OCI-LY3 (cell line): ENCODE measurements at regions not wholly inside any gene's neighbourhood (a gene's known extent, or its start where the extent isn't known, plus 50 kb on each side); places are given as distances from the start of the nearest gene placed in this dataset.

ENCODE experiments used
- H2AFZ ChIP-seq: fragments of 200-600, 300-600 bp; shearing (Covaris generic); 2 replicates; pipeline ENCODE4 v1.6.0; 2014; ENCODE audit warnings: antibody characterized with exemption, low read depth, low read length
- H3K27ac ChIP-seq: fragments of 200-600, 300-600 bp; sonication (generic); 2 replicates; pipeline ENCODE4 v1.5.1; 2014; ENCODE audit warnings: mild to moderate bottlenecking, low read length, moderate library complexity, mixed read lengths
- H3K27me3 ChIP-seq: fragments of 200-600, 300-600 bp; sonication (generic); 2 replicates; pipeline ENCODE4 v1.6.1; 2014; ENCODE audit warnings: low read depth, low read length, mixed read lengths
- H3K36me3 ChIP-seq: fragments of 200-600, 300-600 bp; sonication (generic); replicated peaks from 2 replicates; pipeline ENCODE3; 2014; ENCODE audit warnings: low read depth, low read length, mixed read lengths
- H3K4me1 ChIP-seq: fragments of 300-600, 200-600 bp; sonication (generic); 2 replicates; pipeline ENCODE4 v1.6.1; 2014; ENCODE audit warnings: low read length, mixed read lengths
- H3K4me2 ChIP-seq: fragments of 200-600, 300-600 bp; sonication (generic); 2 replicates; pipeline ENCODE4 v1.6.1; 2014; ENCODE audit warnings: low read length, mixed read lengths
- H3K4me3 ChIP-seq: fragments of 300-600, 200-600 bp; sonication (generic); 2 replicates; pipeline ENCODE4 v1.5.1; 2014; ENCODE audit warnings: antibody characterized with exemption, mild to moderate bottlenecking, low read length, moderate library complexity
- H3K79me2 ChIP-seq: fragments of 300-600, 200-600 bp; shearing (Covaris generic); 2 replicates; pipeline ENCODE4 v1.6.1; 2014; ENCODE audit warnings: mild to moderate bottlenecking, low read length, mixed read lengths
- H3K9ac ChIP-seq: fragments of 300-600, 200-600 bp; shearing (Covaris generic); 2 replicates; pipeline ENCODE4 v1.6.0; 2014; ENCODE audit warnings: mild to moderate bottlenecking, low read length, moderate library complexity
- H3K9me3 ChIP-seq: fragments of 200-600, 300-600 bp; shearing (Covaris generic); 2 replicates; pipeline ENCODE4 v1.6.1; 2014; ENCODE audit warnings: low read length, mixed read lengths; ENCODE audit not compliant: insufficient read depth
- H4K20me1 ChIP-seq: fragments of 200-600, 300-600 bp; sonication (generic); 2 replicates; pipeline ENCODE4 v1.6.1; 2016; ENCODE audit warnings: low read length, mixed read lengths; ENCODE audit not compliant: insufficient read depth
- CTCF ChIP-seq: fragments of 200-600, 300-600 bp; sonication (generic); IDR thresholded peaks from 2 replicates; pipeline ENCODE4 v1.5.1; 2014; ENCODE audit warnings: antibody characterized with exemption, low read length, low read depth
- EZH2phosphoT487 ChIP-seq: fragments of 200-600 bp; shearing (Covaris generic); IDR thresholded peaks from 2 replicates; pipeline ENCODE4 v1.6.1; 2018; ENCODE audit warnings: antibody characterized with exemption, mixed run types, low read depth

- no peaks in the 10 kb centered on the region for H3K79me2 ChIP-seq
- peak overlapping the region; percentile 10 for H2AFZ ChIP-seq
Observed at GRCh38 chr12:46110928-46111699, 120.7 kb upstream of the SCAF11 start.

GRCh38 chr12:46110223-46110611, 119.8 kb upstream of the SCAF11 start:
- Histone ChIP-seq H3K79me2 (no peaks in the 10 kb centered on the region), H3K9ac (peak overlapping the region; percentile 63), H2AFZ (peak overlapping the region; percentile 27), H3K36me3 (peaks cover 17% of the 10 kb centered on the region), H3K4me2 (peak overlapping the region; percentile 72), H3K4me1 (peaks cover 49% of the 10 kb centered on the region), H3K4me3 (0 out of 2 replicates have a peak overlapping the region, but pooled peaks have one; percentile 5), H4K20me1 (no peaks in the 10 kb centered on the region), H3K27me3 (no peaks in the 10 kb centered on the region), H3K9me3 (peaks cover 13% of the 10 kb centered on the region; the same call in 1 of the 2 replicates), H3K27ac (peak overlapping the region; percentile 97)
- TF ChIP-seq EZH2phosphoT487 (no peak), CTCF (no peak)

More at GRCh38 chr12:46110928-46111699, 120.7 kb upstream of the SCAF11 start:
- Histone ChIP-seq H3K36me3 (peaks cover 17% of the 10 kb centered on the region), H3K4me1 (peaks cover 49% of the 10 kb centered on the region), H3K9me3 (peaks cover 13% of the 10 kb centered on the region; the same call in 1 of the 2 replicates), H4K20me1 (no peaks in the 10 kb centered on the region), H3K4me2 (peak overlapping the region; percentile 72), H3K27me3 (no peaks in the 10 kb centered on the region), H3K27ac (peak overlapping the region; percentile 97), H3K4me3 (no peak overlapping the region), H3K9ac (peak overlapping the region; percentile 63; the same call in 1 of the 2 replicates)
- TF ChIP-seq EZH2phosphoT487 = no peak
- TF ChIP-seq CTCF = peak; percentile 31

- peak overlapping the region; percentile 97 for H3K27ac ChIP-seq
- H3K27me3 ChIP-seq = no peaks in the 10 kb centered on the region
- H3K9me3 ChIP-seq = peaks cover 13% of the 10 kb centered on the region; the same call in 1 of the 2 replicates
- no peaks in the 10 kb centered on the region for H3K79me2 ChIP-seq
- H3K9ac ChIP-seq = peak overlapping the region; percentile 63
- peak overlapping the region; percentile 72 for H3K4me2 ChIP-seq
- H3K4me3 ChIP-seq = peak overlapping the region; percentile 33
- H4K20me1 ChIP-seq = no peaks in the 10 kb centered on the region
- peaks cover 49% of the 10 kb centered on the region for H3K4me1 ChIP-seq
- TF ChIP-seq CTCF (no peak), EZH2phosphoT487 (no peak)
- peak overlapping the region; percentile 27 for H2AFZ ChIP-seq
- H3K36me3 ChIP-seq = peaks cover 17% of the 10 kb centered on the region
Observed at GRCh38 chr12:46109343-46110222, 119.2 kb upstream of the SCAF11 start.

- H4K20me1 ChIP-seq = no peaks in the 10 kb centered on the region
- TF ChIP-seq CTCF = no peak
- TF ChIP-seq EZH2phosphoT487 = no peak
- H2AFZ ChIP-seq = no peak overlapping the region
- H3K79me2 ChIP-seq = no peaks in the 10 kb centered on the region
- peak overlapping the region; percentile 78 for H3K9ac ChIP-seq
- H3K4me3 ChIP-seq = peak overlapping the region; percentile 69
- H3K27ac ChIP-seq = peak overlapping the region; percentile 97
- H3K27me3 ChIP-seq = no peaks in the 10 kb centered on the region
- peaks cover 17% of the 10 kb centered on the region for H3K36me3 ChIP-seq
- peaks cover 49% of the 10 kb centered on the region for H3K4me1 ChIP-seq
- peaks cover 13% of the 10 kb centered on the region; the same call in 1 of the 2 replicates for H3K9me3 ChIP-seq
- H3K4me2 ChIP-seq = peak overlapping the region; percentile 93
Observed at GRCh38 chr12:46108721-46109120, 118.3 kb upstream of the SCAF11 start.
